IMR-90 (cell line): ENCODE measurements at regions not wholly inside any gene's neighbourhood (a gene's known extent, or its start where the extent isn't known, plus 50 kb on each side); places are given as distances from the start of the nearest gene placed in this dataset.

ENCODE experiments used
- ATAC-seq: fragments of 200-7000 bp; cut with Tn5 transposase; 2 replicates; pipeline ENCODE4 v1.9.1; 2020; ENCODE audit warnings: low read depth, mild to moderate bottlenecking, moderate library complexity
- BruUV-seq: library from RNA; stranded (reverse); fragments of 400-500 nt; replicated peaks from 2 replicates; lab custom pipeline; 2021; lab: Mats Ljungman, UMichigan
- CTCF ChIA-PET: fragments of 300-600 bp; formaldehyde crosslinking; extraction: SDS; loops from one replicate; lab custom pipeline; 2021; ENCODE audit warnings: antibody characterized with exemption; lab: Yijun Ruan, JAX
- POLR2A ChIA-PET: fragments of 300-600 bp; sonication (Branson Sonifier 250); formaldehyde crosslinking; loops from one replicate; lab custom pipeline; 2022; ENCODE audit warnings: antibody characterized with exemption; ENCODE audit not compliant: unreplicated experiment; lab: Charles Lee
- DNase-seq: peaks from one replicate; pipeline ENCODE4 v3.0.0; 2013
- H2AFZ ChIP-seq: replicated peaks from 2 replicates; pipeline ENCODE3; 2013; ENCODE audit warnings: low read length, mild to moderate bottlenecking; ENCODE audit not compliant: poor library complexity
- H2AK5ac ChIP-seq: 2 replicates; pipeline ENCODE4 v1.6.1; 2013; ENCODE audit warnings: low read depth, low read length, inconsistent platforms
- H2AK9ac ChIP-seq: replicated peaks from 2 replicates; pipeline ENCODE3; 2013; ENCODE audit warnings: mild to moderate bottlenecking, low read depth, low read length, moderate library complexity; ENCODE audit not compliant: poor library complexity
- H2BK120ac ChIP-seq: 2 replicates; pipeline ENCODE4 v1.6.1; 2013; ENCODE audit warnings: low read depth, low read length, inconsistent platforms
- H2BK15ac ChIP-seq: 3 replicates; pipeline ENCODE4 v1.6.1; 2013; ENCODE audit warnings: low read depth, low read length, inconsistent platforms
- H2BK20ac ChIP-seq: 2 replicates; pipeline ENCODE4 v1.6.1; 2013; ENCODE audit warnings: low read depth, mild to moderate bottlenecking, inconsistent platforms, low read length, moderate library complexity
- H2BK5ac ChIP-seq: 2 replicates; pipeline ENCODE4 v1.6.1; 2013; ENCODE audit warnings: mild to moderate bottlenecking, low read depth, low read length, inconsistent platforms; ENCODE audit not compliant: poor library complexity, severe bottlenecking
- H3K14ac ChIP-seq: replicated peaks from 2 replicates; pipeline ENCODE4 v1.6.1; 2013; ENCODE audit warnings: low read depth, low read length, inconsistent platforms
- H3K18ac ChIP-seq: 2 replicates; pipeline ENCODE4 v1.6.1; 2013; ENCODE audit warnings: low read depth, low read length, control low read depth
- H3K23ac ChIP-seq: 2 replicates; pipeline ENCODE4 v1.6.1; 2013; ENCODE audit warnings: low read depth, low read length, inconsistent platforms
- H3K27ac ChIP-seq: 2 replicates; pipeline ENCODE4 v1.5.1; 2013; ENCODE audit warnings: mild to moderate bottlenecking, control low read depth, low read length; ENCODE audit not compliant: insufficient read depth
- H3K27me3 ChIP-seq: 2 replicates; pipeline ENCODE4 v1.6.1; 2013; ENCODE audit warnings: low read length; ENCODE audit not compliant: control insufficient read depth, insufficient read depth
- H3K36me3 ChIP-seq: 2 replicates; pipeline ENCODE4 v1.6.1; 2013; ENCODE audit warnings: low read length, mixed read lengths; ENCODE audit not compliant: control insufficient read depth, insufficient read depth
- H3K4ac ChIP-seq: 2 replicates; pipeline ENCODE4 v1.6.1; 2013; ENCODE audit warnings: low read depth, low read length, inconsistent platforms
- H3K4me1 ChIP-seq: 2 replicates; pipeline ENCODE4 v1.6.1; 2013; ENCODE audit warnings: low read length, mixed read lengths; ENCODE audit not compliant: control insufficient read depth, insufficient read depth
- H3K4me2 ChIP-seq: 2 replicates; pipeline ENCODE4 v1.6.1; 2013; ENCODE audit warnings: low read depth, mild to moderate bottlenecking, control low read depth, low read length, moderate library complexity
- H3K4me3 ChIP-seq: 2 replicates; pipeline ENCODE4 v1.5.1; 2013; ENCODE audit warnings: low read depth, mild to moderate bottlenecking, control low read depth, low read length, moderate library complexity; ENCODE audit not compliant: insufficient read depth
- H3K56ac ChIP-seq: 2 replicates; pipeline ENCODE4 v1.6.1; 2013; ENCODE audit warnings: low read length, inconsistent platforms; ENCODE audit not compliant: insufficient read depth; ENCODE audit errors: extremely low read depth
- H3K79me1 ChIP-seq, 2 experiments: 2 replicates each; pipeline ENCODE4 v1.6.1; 2013; ENCODE audit warnings: low read length in 2 of 2, inconsistent platforms in 1 of 2, low read depth in 1 of 2
- H3K9ac ChIP-seq: 2 replicates; pipeline ENCODE4 v1.6.1; 2013; ENCODE audit warnings: low read depth, low read length, control low read depth
- H3K9me1 ChIP-seq: 2 replicates; pipeline ENCODE4 v1.6.1; 2013; ENCODE audit warnings: low read length, inconsistent platforms; ENCODE audit not compliant: insufficient read depth
- H3K9me3 ChIP-seq: 2 replicates; pipeline ENCODE4 v1.6.1; 2013; ENCODE audit warnings: low read length; ENCODE audit not compliant: control insufficient read depth, insufficient read depth
- H4K20me1 ChIP-seq: 2 replicates; pipeline ENCODE4 v1.6.1; 2013; ENCODE audit warnings: low read length, inconsistent platforms; ENCODE audit not compliant: insufficient read depth
- H4K5ac ChIP-seq: 2 replicates; pipeline ENCODE4 v1.6.1; 2013; ENCODE audit warnings: mild to moderate bottlenecking, low read depth, low read length, control low read depth
- H4K8ac ChIP-seq, 2 experiments: 2 replicates each; pipeline ENCODE4 v1.6.1; 2013; ENCODE audit warnings: low read depth in 2 of 2, low read length in 2 of 2, control low read depth in 1 of 2, inconsistent platforms in 1 of 2
- H4K91ac ChIP-seq: 2 replicates; pipeline ENCODE4 v1.6.1; 2013; ENCODE audit warnings: low read depth, low read length, inconsistent platforms; ENCODE audit not compliant: insufficient read depth
- MXI1 ChIP-seq: IDR thresholded peaks from 2 replicates; pipeline ENCODE4 v1.6.1; 2012; ENCODE audit warnings: low read depth, mild to moderate bottlenecking, low read length, moderate library complexity, borderline replicate concordance
- SMC3 ChIP-seq: fragments of 150-350 bp; IDR thresholded peaks from 2 replicates; pipeline ENCODE4 v1.6.1; 2016; ENCODE audit warnings: low read depth, mild to moderate bottlenecking, antibody characterized with exemption, low read length, moderate library complexity
- WGBS, 2 experiments: methylation state at CpG; one replicate each; pipeline versions ENCODE4 v1.1.5 to v1.1.7; 2013; ENCODE audit warnings: missing lambda C conversion rate in 2 of 2; ENCODE audit not compliant: insufficient read length in 1 of 2; ENCODE audit errors: extremely low coverage in 2 of 2; 5-methylcytosine and 5-hydroxymethylcytosine counted together
- dilution Hi-C: fragments of 300-500 bp; cut with HindIII; formaldehyde crosslinking; loops from one replicate; pipeline ENCODE4 v1.14.3; 2018; ENCODE audit warnings: low sequenced_read_pairs; ENCODE audit not compliant: unreplicated experiment
- in situ Hi-C: fragments of 300-500 bp; cut with MboI; formaldehyde crosslinking; loops from 3 replicates; pipeline ENCODE4 v1.14.3; 2019; ENCODE audit warnings: low sequenced_read_pairs, inconsistent platforms, mixed read lengths
- intact Hi-C: fragments of 100-400 bp; cut with micrococcal nuclease; formaldehyde crosslinking; loops from 2 replicates; pipeline ENCODE4 v1.10.0; 2022

- intact Hi-C loops (no loop called here), dilution Hi-C loops (no loop called here)
These were observed 182.3 kb upstream of the KLF12 start for GRCh38 chr13:74316547-74316946.

More at GRCh38 chr13:74316547-74316946, 182.3 kb upstream of the KLF12 start:
- no peak overlapping the region for H2BK120ac ChIP-seq
- H2BK20ac ChIP-seq, result no peak overlapping the region
- H3K4ac ChIP-seq, result no peak overlapping the region
- H3K36me3 ChIP-seq, result no peaks in the 10 kb centered on the region
- H2BK5ac ChIP-seq, result no peak overlapping the region
- no peak overlapping the region for H3K23ac ChIP-seq
- H4K5ac ChIP-seq, result no peak overlapping the region
- no peak overlapping the region for H2AFZ ChIP-seq
- in situ Hi-C loops, result no loop called here
- no peaks in the 10 kb centered on the region for H3K27me3 ChIP-seq
- H2AK5ac ChIP-seq, result no peak overlapping the region
- no peak overlapping the region for H3K18ac ChIP-seq
- no peak overlapping the region for H4K8ac ChIP-seq
- no peak overlapping the region for H4K91ac ChIP-seq
- BruUV-seq, result no TSS peak
- H3K9me1 ChIP-seq, result no peaks in the 10 kb centered on the region
- H3K4me2 ChIP-seq, result no peak overlapping the region
- H3K4me1 ChIP-seq, result no peaks in the 10 kb centered on the region
- ATAC-seq (no peak), DNase-seq (peak; percentile 1)
- H3K27ac ChIP-seq, result no peak overlapping the region
- no peak overlapping the region for H3K9ac ChIP-seq
- no CpG with 5 or more reads among the region's 1 CpG for WGBS, 2 experiments
- no peak overlapping the region for H3K14ac ChIP-seq
- no peak overlapping the region for H3K56ac ChIP-seq
- H3K4me3 ChIP-seq, result no peak overlapping the region
- H3K79me1 ChIP-seq, result no peaks in the 10 kb centered on the region
- CTCF ChIA-PET, result no interaction called here
- H2AK9ac ChIP-seq, result no peak overlapping the region
- TF ChIP-seq MXI1 (no peak), SMC3 (no peak)
- H4K20me1 ChIP-seq, result no peaks in the 10 kb centered on the region
- H3K9me3 ChIP-seq, result no peaks in the 10 kb centered on the region
- POLR2A ChIA-PET, result no interaction called here
- H2BK15ac ChIP-seq, result no peak overlapping the region
